Hepatocyte (in vitro differentiated cells): ENCODE measurements at regions not wholly inside any gene's neighbourhood (a gene's known extent, or its start where the extent isn't known, plus 50 kb on each side); places are given as distances from the start of the nearest gene placed in this dataset.
"Not testable (repeated sequence)": the region's sequence is repeated elsewhere in the genome, so short reads cannot be mapped to it uniquely, and the experiment has no call there.

Experiments used
- DNase-seq: peaks from one replicate; pipeline ENCODE4 v3.0.0-alpha.2; 2016; ENCODE audit warnings: low spot score
- H2AFZ ChIP-seq: fragments of 200-600 bp; sonication (generic); 2 replicates; pipeline ENCODE4 v1.6.0; 2016; ENCODE audit warnings: antibody characterized with exemption, mild to moderate bottlenecking
- H3K27ac ChIP-seq: fragments of 200-600 bp; sonication (generic); 2 replicates; pipeline ENCODE4 v1.5.1; 2016; ENCODE audit warnings: mild to moderate bottlenecking
- H3K27me3 ChIP-seq: fragments of 200-600 bp; sonication (generic); 2 replicates; pipeline ENCODE4 v1.6.1; 2016
- H3K36me3 ChIP-seq: fragments of 200-600 bp; sonication (generic); replicated peaks from 2 replicates; pipeline ENCODE4 v1.5.1; 2016; ENCODE audit warnings: low read depth; ENCODE audit not compliant: insufficient read depth
- H3K4me1 ChIP-seq: fragments of 200-600 bp; sonication (generic); 2 replicates; pipeline ENCODE4 v1.5.1; 2016; ENCODE audit warnings: mild to moderate bottlenecking, moderate library complexity; ENCODE audit not compliant: insufficient read depth
- H3K4me2 ChIP-seq: fragments of 200-600 bp; sonication (generic); 2 replicates; pipeline ENCODE4 v1.6.0; 2016
- H3K4me3 ChIP-seq: fragments of 200-600 bp; sonication (generic); 2 replicates; pipeline ENCODE4 v1.5.1; 2016; ENCODE audit warnings: mild to moderate bottlenecking
- H3K79me2 ChIP-seq: fragments of 200-600 bp; sonication (generic); 2 replicates; pipeline ENCODE4 v1.6.0; 2017; ENCODE audit warnings: mild to moderate bottlenecking
- H3K9me2 ChIP-seq: fragments of 200-600 bp; sonication (generic); replicated peaks from 2 replicates; pipeline ENCODE4 v1.6.0; 2017; ENCODE audit warnings: mild to moderate bottlenecking; ENCODE audit not compliant: insufficient read depth
- H3K9me3 ChIP-seq: fragments of 200-600 bp; sonication (generic); 2 replicates; pipeline ENCODE4 v1.5.1; 2016; ENCODE audit warnings: low read depth, mild to moderate bottlenecking
- H4K20me1 ChIP-seq: fragments of 200-600 bp; sonication (generic); 2 replicates; pipeline ENCODE4 v1.6.0; 2016; ENCODE audit warnings: mild to moderate bottlenecking; ENCODE audit not compliant: insufficient read depth, poor library complexity, severe bottlenecking
- EZH2 ChIP-seq: fragments of 200-600 bp; sonication (generic); IDR thresholded peaks from 2 replicates; pipeline ENCODE4 v1.6.1; 2016; ENCODE audit warnings: antibody characterized with exemption, mild to moderate bottlenecking, borderline replicate concordance
- EZH2phosphoT487 ChIP-seq: fragments of 200-600 bp; sonication (generic); IDR thresholded peaks from one replicate; pipeline ENCODE4 v1.6.1; 2018; ENCODE audit warnings: antibody characterized with exemption, mild to moderate bottlenecking, low read depth, moderate library complexity; ENCODE audit not compliant: unreplicated experiment, severe bottlenecking
- WGBS: methylation state at CpG from one replicate; pipeline ENCODE4 v1.1.6; 2016; ENCODE audit warnings: low lambda C conversion rate; ENCODE audit errors: missing lambda C conversion rate; 5-methylcytosine and 5-hydroxymethylcytosine counted together
- TF ChIP-seq, protein P1 (sequence below): fragments of 200-600 bp; sonication (generic); IDR thresholded peaks from 2 replicates; pipeline ENCODE4 v1.5.1; 2016; ENCODE audit warnings: antibody characterized with exemption, mild to moderate bottlenecking; ENCODE audit not compliant: poor library complexity

- H3K27me3 ChIP-seq: no peaks in the 10 kb centered on the region
- TF ChIP-seq EZH2phosphoT487: no peak
- no peak for TF ChIP-seq EZH2
- TF ChIP-seq, protein P1, sequence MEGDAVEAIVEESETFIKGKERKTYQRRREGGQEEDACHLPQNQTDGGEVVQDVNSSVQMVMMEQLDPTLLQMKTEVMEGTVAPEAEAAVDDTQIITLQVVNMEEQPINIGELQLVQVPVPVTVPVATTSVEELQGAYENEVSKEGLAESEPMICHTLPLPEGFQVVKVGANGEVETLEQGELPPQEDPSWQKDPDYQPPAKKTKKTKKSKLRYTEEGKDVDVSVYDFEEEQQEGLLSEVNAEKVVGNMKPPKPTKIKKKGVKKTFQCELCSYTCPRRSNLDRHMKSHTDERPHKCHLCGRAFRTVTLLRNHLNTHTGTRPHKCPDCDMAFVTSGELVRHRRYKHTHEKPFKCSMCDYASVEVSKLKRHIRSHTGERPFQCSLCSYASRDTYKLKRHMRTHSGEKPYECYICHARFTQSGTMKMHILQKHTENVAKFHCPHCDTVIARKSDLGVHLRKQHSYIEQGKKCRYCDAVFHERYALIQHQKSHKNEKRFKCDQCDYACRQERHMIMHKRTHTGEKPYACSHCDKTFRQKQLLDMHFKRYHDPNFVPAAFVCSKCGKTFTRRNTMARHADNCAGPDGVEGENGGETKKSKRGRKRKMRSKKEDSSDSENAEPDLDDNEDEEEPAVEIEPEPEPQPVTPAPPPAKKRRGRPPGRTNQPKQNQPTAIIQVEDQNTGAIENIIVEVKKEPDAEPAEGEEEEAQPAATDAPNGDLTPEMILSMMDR: no peak
- H4K20me1 ChIP-seq: no peaks in the 10 kb centered on the region
- H3K36me3 ChIP-seq: no peaks in the 10 kb centered on the region
- H3K9me2 ChIP-seq: no peaks in the 10 kb centered on the region
- peaks cover 6% of the 10 kb centered on the region for H3K4me1 ChIP-seq
- no peak overlapping the region for H2AFZ ChIP-seq
- H3K4me2 ChIP-seq: no peak overlapping the region
- no peaks in the 10 kb centered on the region for H3K9me3 ChIP-seq
- WGBS: 92% methylated on average over 30 of the region's 31 CpGs
- no peak for DNase-seq
- no peak overlapping the region for H3K4me3 ChIP-seq
- no peaks in the 10 kb centered on the region for H3K79me2 ChIP-seq
- no peak overlapping the region for H3K27ac ChIP-seq
Observed at GRCh38 chr22:48717883-48718817, 1109.5 kb downstream of the BRD1 start.

DNA sequence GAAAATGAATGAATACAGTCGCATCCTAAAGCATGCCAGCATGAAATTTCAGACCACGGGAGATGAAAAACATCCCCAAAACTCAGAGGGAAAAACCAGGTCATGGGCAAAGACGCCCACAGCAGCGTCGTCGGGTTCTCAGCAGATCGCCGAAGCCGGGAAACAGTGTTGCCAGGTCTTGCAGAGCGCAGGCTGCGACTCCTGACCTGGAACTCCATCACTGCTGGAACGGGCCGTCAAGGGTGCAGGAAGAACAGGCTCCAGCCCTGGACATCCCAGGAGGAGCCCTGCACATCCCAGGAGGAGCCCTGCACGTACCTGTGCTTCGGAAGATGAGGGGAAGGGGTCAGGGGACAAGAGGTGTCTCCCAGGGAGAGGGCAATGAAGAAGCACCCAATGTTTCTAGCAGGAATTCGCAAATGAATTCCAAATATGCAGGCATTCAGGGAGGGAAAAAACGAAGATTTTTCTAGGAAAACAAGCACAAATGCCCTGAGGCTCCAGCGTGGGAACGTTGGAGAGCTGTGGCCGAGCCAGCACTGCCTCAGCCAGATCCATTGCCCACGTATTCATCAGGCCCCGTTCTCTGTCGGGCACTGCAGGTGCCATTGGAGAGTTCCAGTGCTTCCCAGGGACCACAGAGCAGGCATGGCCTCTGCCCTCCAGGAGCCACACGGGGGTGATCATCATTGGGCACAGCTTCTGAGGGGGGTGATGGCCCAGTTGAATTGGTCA, 1110.4 kb downstream of the BRD1 start:
- H3K4me1 ChIP-seq: peaks cover 6% of the 10 kb centered on the region
- H3K27me3 ChIP-seq: no peaks in the 10 kb centered on the region
- H3K36me3 ChIP-seq: no peaks in the 10 kb centered on the region
- H3K27ac ChIP-seq: no peak overlapping the region
- WGBS: 82% methylated on average over 24 of the region's 24 CpGs
- no peak for TF ChIP-seq EZH2phosphoT487
- TF ChIP-seq, protein P1: no peak
- TF ChIP-seq EZH2: no peak
- DNase-seq: no peak
- no peaks in the 10 kb centered on the region for H3K9me3 ChIP-seq
- no peaks in the 10 kb centered on the region for H3K79me2 ChIP-seq
- H2AFZ ChIP-seq: no peak overlapping the region
- no peaks in the 10 kb centered on the region for H4K20me1 ChIP-seq
- H3K9me2 ChIP-seq: no peaks in the 10 kb centered on the region
- H3K4me3 ChIP-seq: no peak overlapping the region
- no peak overlapping the region for H3K4me2 ChIP-seq

DNA sequence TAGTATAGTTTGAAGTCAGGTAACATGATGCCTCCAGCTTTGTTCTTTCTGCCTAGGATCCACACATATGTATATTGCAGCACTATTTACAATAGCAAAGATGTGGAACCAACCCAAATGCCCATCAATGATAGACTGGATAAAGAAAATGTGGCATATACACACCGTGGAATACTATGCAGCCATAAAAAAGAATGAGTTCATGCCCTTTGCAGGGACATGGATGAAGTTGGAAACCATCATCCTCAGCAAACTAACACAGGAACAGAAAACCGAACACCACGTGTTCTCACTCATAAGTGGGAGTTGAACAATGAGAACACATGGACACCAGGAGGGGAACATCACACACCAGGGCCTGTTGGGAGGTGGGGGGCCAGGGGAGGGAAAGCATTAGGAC, 1111.5 kb downstream of the BRD1 start:
- not testable (repeated sequence) for H3K36me3 ChIP-seq, H4K20me1 ChIP-seq, H3K4me3 ChIP-seq, H3K9me2 ChIP-seq, H3K4me2 ChIP-seq, H3K27ac ChIP-seq, H3K79me2 ChIP-seq, H2AFZ ChIP-seq, DNase-seq, H3K9me3 ChIP-seq, H3K4me1 ChIP-seq, H3K27me3 ChIP-seq
- 83% methylated on average over 3 of the region's 3 CpGs for WGBS

DNA sequence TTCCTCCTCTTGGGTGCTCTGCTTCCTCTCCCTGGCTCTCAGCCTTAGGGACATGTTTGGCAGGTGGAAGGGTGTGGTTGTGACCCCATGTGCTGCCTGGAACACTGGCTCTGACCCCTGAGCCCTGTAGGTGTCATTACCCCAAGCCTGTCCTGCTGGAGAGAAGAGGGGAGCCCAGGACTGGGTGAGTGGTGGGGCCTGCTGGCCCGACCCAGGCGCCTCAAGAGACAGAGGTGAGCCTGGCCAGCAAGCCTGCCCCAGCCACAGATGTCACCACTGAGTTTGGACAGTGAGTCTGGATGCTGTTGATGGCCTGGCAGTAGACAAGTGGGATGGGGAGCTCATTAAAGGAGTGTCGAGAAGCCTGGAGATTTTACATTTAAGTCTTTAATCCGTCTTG, 1112.2 kb downstream of the BRD1 start:
- WGBS: 96% methylated on average over 4 of the region's 4 CpGs
- H3K27ac ChIP-seq: no peak overlapping the region
- no peaks in the 10 kb centered on the region for H3K36me3 ChIP-seq
- H3K4me3 ChIP-seq: no peak overlapping the region
- no peaks in the 10 kb centered on the region for H4K20me1 ChIP-seq
- TF ChIP-seq EZH2phosphoT487: no peak
- TF ChIP-seq, protein P1: no peak
- TF ChIP-seq EZH2: no peak
- no peak overlapping the region for H3K4me2 ChIP-seq
- no peak overlapping the region for H2AFZ ChIP-seq
- H3K79me2 ChIP-seq: no peaks in the 10 kb centered on the region
- no peaks in the 10 kb centered on the region for H3K9me3 ChIP-seq
- peaks cover 6% of the 10 kb centered on the region for H3K4me1 ChIP-seq
- no peak for DNase-seq
- H3K9me2 ChIP-seq: no peaks in the 10 kb centered on the region
- H3K27me3 ChIP-seq: no peaks in the 10 kb centered on the region
